Endothelial cell of umbilical vein (primary cell): ENCODE measurements at regions not wholly inside any gene's neighbourhood (a gene's known extent, or its start where the extent isn't known, plus 50 kb on each side); places are given as distances from the start of the nearest gene placed in this dataset.

Source experiments
- CTCF ChIP-seq, 2 donors: IDR thresholded peaks; 1 replicate in 1 of 2; 2 replicates in 1 of 2; pipeline ENCODE4 v1.5.1; 2011; ENCODE audit warnings: low read length in 2 of 2, mild to moderate bottlenecking in 2 of 2, moderate library complexity in 2 of 2, control low read depth in 1 of 2, inconsistent platforms in 1 of 2, low read depth in 1 of 2; ENCODE audit not compliant: insufficient read depth in 1 of 2; ENCODE audit errors: extremely low read depth in 1 of 2
- EZH2 ChIP-seq: IDR thresholded peaks from 2 replicates; pipeline ENCODE4 v1.6.1; 2012; ENCODE audit warnings: borderline replicate concordance, low read depth, mild to moderate bottlenecking, moderate library complexity, low read length, inconsistent platforms; ENCODE audit not compliant: severe bottlenecking
- MYC ChIP-seq: IDR thresholded peaks from one replicate; pipeline ENCODE4 v1.6.1; 2011; ENCODE audit warnings: mild to moderate bottlenecking, low read depth, low read length
- POLR2A ChIP-seq: IDR thresholded peaks from 2 replicates; pipeline ENCODE4 v1.6.1; 2012; ENCODE audit warnings: low read depth, mild to moderate bottlenecking, control low read depth, low read length

DNA sequence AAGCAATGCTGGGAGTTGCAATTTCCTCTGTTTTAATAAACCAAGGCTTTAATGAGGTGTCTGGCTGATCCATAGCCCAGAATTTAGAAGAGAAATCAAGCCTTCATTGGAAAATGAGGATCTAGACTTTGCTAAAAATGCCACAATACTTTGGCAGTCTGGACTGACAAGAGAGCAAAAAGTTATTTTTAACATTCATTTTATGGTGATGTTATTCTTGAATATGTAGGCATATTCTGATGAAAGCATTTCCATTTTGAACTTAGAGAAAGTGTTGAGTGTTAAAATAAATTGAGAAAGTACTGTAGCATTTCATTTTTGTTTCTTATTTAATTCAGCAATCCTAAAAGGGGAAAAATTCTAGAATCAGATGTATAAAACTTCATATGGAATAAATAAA, 151.8 kb upstream of the HNMT start:
- no peak for TF ChIP-seq POLR2A
- no peak for TF ChIP-seq CTCF (IDR thresholded peaks at IDR 0.05; ENCODE audit: extremely low read depth in 1 of 2, insufficient read depth in 1 of 2, low read depth in 1 of 2, low read length in 2 of 2)
- TF ChIP-seq MYC: no peak
- TF ChIP-seq EZH2: no peak
